Glomerular visceral epithelial cell (primary cell): ENCODE measurements at regions not wholly inside any gene's neighbourhood (a gene's known extent, or its start where the extent isn't known, plus 50 kb on each side); places are given as distances from the start of the nearest gene placed in this dataset.

Experiments used
- DNase-seq: peaks from one replicate; pipeline ENCODE4 v3.0.0-alpha.2; 2016; ENCODE audit errors: extremely low spot score

DNA sequence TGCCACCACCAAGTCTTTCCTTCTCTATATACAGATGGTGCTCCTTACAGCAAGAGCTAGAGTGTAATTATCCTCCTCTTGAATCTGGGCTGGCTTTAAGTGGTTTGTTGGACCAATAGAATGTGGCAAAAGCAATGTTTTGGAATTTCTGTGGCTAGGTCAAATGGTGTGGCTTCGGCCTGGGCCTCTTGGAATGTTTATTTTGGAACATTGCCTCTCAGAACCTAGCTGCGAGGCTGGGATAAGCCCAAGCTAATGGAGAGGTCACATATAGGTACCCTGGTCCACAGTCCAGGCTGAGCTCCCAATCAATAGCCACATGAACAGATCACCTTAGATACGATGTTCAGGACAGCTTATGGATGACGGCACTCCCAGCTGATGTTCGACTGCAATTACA lies 556.7 kb downstream of the TYW1 start:
- DNase-seq = no peak

DNA sequence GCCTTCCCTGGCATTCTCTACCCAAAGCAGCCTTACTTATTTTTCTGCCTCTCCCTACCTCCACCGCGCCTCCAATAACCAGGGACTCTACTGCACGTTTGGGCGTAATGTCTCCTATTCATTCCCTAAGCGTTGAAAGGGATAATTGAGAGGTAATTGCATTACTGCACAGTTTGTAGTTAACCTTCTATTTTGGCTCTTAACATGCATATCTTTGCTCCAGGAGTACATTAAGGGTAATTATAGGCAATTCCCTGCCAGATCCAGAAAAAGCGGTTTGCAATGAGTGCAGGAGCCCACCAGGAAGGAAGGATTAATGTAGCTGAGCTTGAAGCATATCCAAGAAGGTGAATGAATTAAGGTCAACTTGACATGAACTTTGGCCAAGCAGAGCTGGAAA lies 558.4 kb downstream of the TYW1 start:
- DNase-seq = no peak

- no peak for DNase-seq
These were observed 568.3 kb downstream of the TYW1 start for GRCh38 chr7:67564959-67565358.

- no peak for DNase-seq
These were observed 569.5 kb downstream of the TYW1 start for GRCh38 chr7:67566101-67566500.

DNA sequence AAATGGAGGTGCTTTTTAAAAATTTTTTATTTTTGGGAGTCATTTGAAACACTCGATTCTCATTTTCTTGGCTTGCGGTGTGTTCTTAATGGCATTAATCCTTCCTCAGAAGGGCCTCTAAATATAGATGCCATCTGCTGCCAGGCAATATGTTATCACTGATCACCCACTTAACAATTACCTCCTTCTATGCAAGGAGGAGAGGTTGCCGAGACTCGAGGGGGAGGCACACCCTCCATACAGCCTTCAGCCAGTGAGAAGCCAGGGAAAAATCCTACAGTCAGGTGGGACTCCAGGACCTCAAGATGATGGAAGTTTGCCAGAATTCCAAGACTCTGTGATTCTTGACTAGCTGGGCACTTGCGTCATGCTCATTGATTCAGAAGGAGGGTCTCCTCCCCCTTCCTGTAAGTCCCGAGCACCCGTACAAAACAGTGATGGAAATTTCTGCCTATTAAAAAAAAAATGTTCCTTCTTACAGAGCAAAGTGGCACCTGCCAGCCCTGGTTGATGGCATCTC lies 574.5 kb downstream of the TYW1 start:
- DNase-seq = no peak

GRCh38 chr7:67573639-67574038 lies 577.0 kb downstream of the TYW1 start:
- no peak for DNase-seq

DNA sequence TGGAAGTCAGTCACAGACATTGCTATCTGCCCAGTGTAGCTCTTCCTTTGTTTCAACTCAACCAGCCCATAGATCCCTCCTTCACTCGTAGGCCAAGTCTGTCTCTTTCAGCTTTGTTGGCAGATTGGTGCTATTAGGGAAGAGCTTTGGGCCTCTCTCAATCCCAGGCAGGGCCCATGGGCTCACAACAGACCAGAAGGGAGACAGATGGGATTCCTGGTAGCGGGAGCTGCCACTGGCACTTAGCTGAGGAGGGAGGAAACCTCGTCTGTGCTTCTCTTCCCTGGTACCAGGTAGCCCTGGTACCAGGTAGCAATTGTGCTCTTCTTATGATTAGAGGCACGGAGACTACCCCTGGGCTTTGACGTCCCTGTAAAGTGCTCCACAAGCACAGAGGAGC lies 592.0 kb downstream of the TYW1 start:
- no peak for DNase-seq

- no peak for DNase-seq
These were observed 592.5 kb downstream of the TYW1 start for GRCh38 chr7:67589183-67589582.

- DNase-seq = no peak
These were observed 594.0 kb downstream of the TYW1 start for GRCh38 chr7:67590649-67591048.

GRCh38 chr7:67593794-67594193 lies 597.2 kb downstream of the TYW1 start:
- no peak for DNase-seq

GRCh38 chr7:67595431-67596180 lies 599.0 kb downstream of the TYW1 start:
- DNase-seq = no peak

- DNase-seq = no peak
These were observed 600.5 kb downstream of the TYW1 start for GRCh38 chr7:67597161-67597560.

DNA sequence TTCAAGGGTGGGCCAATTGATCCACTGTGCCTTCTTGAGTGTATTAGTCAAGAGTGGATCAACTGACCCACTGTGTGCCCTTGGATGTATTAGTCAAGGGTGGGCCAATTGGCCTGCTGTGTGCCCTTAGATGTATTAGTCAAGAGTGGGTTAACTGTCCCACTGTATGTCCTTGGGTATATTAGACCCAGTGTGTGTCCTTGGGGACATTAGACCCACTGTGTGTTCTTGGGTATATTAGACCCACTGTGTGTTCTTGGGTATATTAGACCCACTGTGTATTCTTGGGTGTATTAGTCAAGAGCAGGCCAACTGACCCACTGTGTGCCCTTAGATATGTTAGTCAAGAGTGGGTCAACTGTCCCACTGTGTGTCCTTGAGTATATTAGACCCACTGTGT lies 601.8 kb downstream of the TYW1 start:
- no peak for DNase-seq

- no peak for DNase-seq
These were observed 602.9 kb downstream of the TYW1 start for GRCh38 chr7:67599331-67600062.

GRCh38 chr7:67602246-67602887 lies 605.7 kb downstream of the TYW1 start:
- DNase-seq = no peak

DNA sequence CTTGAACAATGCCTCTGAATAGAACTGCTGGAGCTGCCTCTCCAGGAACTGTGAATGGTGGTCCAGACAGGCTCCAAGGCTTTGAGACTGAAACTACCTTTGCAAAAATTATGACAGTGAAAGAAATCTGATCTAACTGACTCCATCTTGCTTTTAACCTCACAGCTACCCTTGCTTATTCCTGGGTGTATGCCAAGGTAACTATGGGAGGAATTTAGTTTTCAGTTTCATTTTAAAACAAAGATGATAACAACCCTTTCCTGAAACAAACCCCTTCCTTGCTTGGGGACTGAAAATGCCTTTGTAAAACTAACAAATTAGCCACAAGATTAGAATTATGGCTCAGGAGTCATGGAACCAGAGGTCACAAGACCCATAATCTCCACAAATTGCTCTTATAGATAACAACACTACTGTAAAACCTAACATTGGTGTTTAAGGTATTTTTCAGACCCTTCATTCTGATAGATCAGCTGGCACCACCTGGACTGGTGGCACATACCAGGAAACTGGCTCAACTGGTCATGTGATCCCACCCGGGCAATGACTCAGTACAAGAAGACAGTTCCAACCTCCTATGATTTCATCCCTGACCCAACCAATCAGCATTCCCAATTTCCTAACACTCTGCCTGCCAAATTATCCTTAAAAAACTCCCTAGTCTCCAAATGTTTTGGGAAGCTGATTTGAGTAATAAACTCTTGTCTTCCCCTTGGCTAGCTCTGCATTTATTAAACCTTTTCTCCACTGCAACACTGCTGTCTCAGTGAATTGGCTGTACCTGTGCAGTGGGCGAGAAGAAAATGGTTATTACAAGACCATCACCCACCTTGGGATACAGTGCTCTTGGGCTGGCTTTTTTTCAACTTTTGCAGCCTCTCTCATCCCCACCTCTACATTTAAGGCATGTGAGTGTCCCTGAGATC lies 608.1 kb downstream of the TYW1 start:
- no peak for DNase-seq

GRCh38 chr7:67608806-67609205 lies 612.2 kb downstream of the TYW1 start:
- DNase-seq = no peak

DNA sequence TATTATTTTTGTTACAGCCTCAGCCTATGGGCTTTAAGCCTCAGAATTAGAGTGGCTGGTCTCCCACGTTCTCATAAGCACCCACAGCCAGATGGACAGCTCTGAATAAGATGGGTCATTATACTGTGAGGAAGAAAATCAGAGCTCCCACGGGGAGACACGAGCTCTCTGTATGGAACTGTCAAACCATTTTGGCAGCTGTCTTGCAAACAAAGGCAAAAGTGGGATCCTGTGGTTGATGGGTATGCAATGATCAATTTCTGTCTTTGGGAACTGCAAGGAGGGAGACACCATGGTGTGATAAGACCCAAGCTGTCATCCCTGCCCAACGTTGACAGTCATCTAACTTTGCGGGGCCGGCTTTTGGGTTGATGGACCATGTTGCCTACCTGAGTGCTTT lies 614.3 kb downstream of the TYW1 start:
- DNase-seq = no peak

DNA sequence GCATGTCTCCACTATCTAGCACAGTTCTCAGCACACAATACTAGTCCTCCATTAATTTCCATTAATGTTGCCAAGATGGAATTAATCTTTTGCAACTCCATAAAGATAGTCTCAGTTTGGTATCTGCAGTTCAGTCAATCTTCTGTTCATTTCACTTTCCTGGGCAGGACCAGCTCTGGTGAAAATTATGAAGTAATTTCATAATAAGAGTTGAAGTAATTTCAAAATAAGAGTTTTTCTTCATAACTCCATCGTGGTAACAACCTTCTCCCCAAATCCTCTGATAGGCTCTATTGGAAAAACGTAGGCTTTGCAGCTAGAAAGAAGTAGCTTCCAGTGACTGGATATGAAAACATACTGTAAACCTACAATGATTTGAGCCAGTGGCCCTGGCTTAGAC lies 618.2 kb downstream of the TYW1 start:
- no peak for DNase-seq

GRCh38 chr7:67616517-67616916 lies 619.9 kb downstream of the TYW1 start:
- DNase-seq = no peak

DNA sequence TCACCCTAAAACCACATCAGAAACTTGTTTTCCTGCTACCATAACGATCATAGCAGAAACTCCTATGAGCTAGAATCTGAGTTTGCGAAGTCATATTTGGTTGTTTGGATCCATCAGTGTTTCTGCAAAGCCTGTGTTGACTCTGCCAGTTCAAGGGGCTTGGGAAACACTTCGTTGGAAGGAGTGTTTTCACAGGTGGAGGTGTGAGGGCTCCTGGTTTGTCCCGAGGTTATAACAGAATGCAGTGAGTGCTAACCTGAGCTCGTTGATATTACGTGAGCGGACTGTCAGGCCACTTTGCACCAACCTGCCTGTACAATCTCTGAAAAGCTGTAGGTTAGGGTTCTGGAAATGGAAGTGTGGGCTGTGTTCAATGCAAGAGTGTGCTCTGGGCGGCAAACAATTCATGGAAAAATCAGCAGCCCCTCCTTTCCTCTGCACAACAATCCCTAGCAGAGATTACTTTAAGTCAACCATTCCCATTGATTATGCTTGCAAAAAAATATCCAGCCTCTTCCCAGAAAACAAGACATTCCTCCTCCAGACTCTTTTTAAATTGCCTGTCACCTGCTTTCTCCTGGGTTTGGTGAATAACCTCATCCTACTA lies 622.0 kb downstream of the TYW1 start:
- DNase-seq = no peak
